OCI-LY7 (cell line): ENCODE measurements at regions not wholly inside any gene's neighbourhood (a gene's known extent, or its start where the extent isn't known, plus 50 kb on each side); places are given as distances from the start of the nearest gene placed in this dataset.

Experiments
- BruUV-seq: library from RNA; stranded (reverse); fragments of 400-500 nt; replicated peaks from 2 replicates; lab custom pipeline; 2021; lab: Mats Ljungman, UMichigan
- CTCF ChIA-PET: fragments of 300-600 bp; sonication (Branson Sonifier 250); formaldehyde crosslinking; loops from one replicate; lab custom pipeline; 2022; ENCODE audit warnings: antibody characterized with exemption; ENCODE audit not compliant: unreplicated experiment; lab: Charles Lee
- POLR2A ChIA-PET: fragments of 300-600 bp; sonication (Branson Sonifier 250); formaldehyde crosslinking; loops from one replicate; lab custom pipeline; 2022; ENCODE audit warnings: antibody characterized with exemption; lab: Charles Lee
- DNase-seq: peaks from one replicate; pipeline ENCODE4 v3.0.0-alpha.2; 2015; ENCODE audit warnings: low spot score
- H2AFZ ChIP-seq: fragments of 200-600 bp; sonication (generic), shearing (Covaris generic); 2 replicates; pipeline ENCODE4 v1.6.1; 2014; ENCODE audit warnings: mild to moderate bottlenecking, antibody characterized with exemption, low read length, moderate library complexity
- H3K27ac ChIP-seq: fragments of 200-600 bp; sonication (generic); 2 replicates; pipeline ENCODE4 v1.5.1; 2014; ENCODE audit warnings: mixed run types, low read depth, mild to moderate bottlenecking, moderate library complexity, low read length, inconsistent platforms; ENCODE audit not compliant: poor library complexity, severe bottlenecking
- H3K36me3 ChIP-seq: fragments of 200-600 bp; sonication (generic); 2 replicates; pipeline ENCODE4 v1.6.1; 2014; ENCODE audit warnings: mild to moderate bottlenecking, antibody characterized with exemption, low read length, moderate library complexity, mixed read lengths; ENCODE audit not compliant: insufficient read depth
- H3K4me1 ChIP-seq: fragments of 200-600 bp; sonication (generic); 2 replicates; pipeline ENCODE4 v1.5.1; 2014; ENCODE audit warnings: mild to moderate bottlenecking, low read length; ENCODE audit not compliant: insufficient read depth, poor library complexity, severe bottlenecking
- H3K4me2 ChIP-seq: fragments of 200-600 bp; sonication (generic); 2 replicates; pipeline ENCODE4 v1.6.1; 2014; ENCODE audit warnings: mild to moderate bottlenecking, low read length
- H3K4me3 ChIP-seq: fragments of 200-600 bp; sonication (generic); 2 replicates; pipeline ENCODE4 v1.5.1; 2014; ENCODE audit warnings: mild to moderate bottlenecking, low read depth, low read length; ENCODE audit not compliant: poor library complexity, severe bottlenecking
- H3K79me2 ChIP-seq: fragments of 200-600 bp; sonication (generic); 2 replicates; pipeline ENCODE4 v1.6.1; 2016; ENCODE audit warnings: low read depth, mild to moderate bottlenecking, low read length, moderate library complexity, mixed read lengths; ENCODE audit not compliant: insufficient read depth
- H3K9me2 ChIP-seq: fragments of 200-600 bp; sonication (generic); 2 replicates; pipeline ENCODE4 v1.6.1; 2016; ENCODE audit warnings: mild to moderate bottlenecking, low read length, mixed read lengths; ENCODE audit not compliant: insufficient read depth
- H3K9me3 ChIP-seq: fragments of 200-600 bp; sonication (generic); 2 replicates; pipeline ENCODE4 v1.6.1; 2014; ENCODE audit warnings: mild to moderate bottlenecking, mixed run types, low read length, mixed read lengths
- H4K20me1 ChIP-seq: fragments of 200-600 bp; sonication (generic); 2 replicates; pipeline ENCODE4 v1.6.1; 2014; ENCODE audit warnings: mild to moderate bottlenecking, antibody characterized with exemption, low read length, moderate library complexity, mixed read lengths; ENCODE audit not compliant: insufficient read depth
- EZH2phosphoT487 ChIP-seq: fragments of 200-600 bp; sonication (generic); IDR thresholded peaks from 2 replicates; pipeline ENCODE4 v1.6.1; 2018; ENCODE audit warnings: low read depth, borderline replicate concordance, mild to moderate bottlenecking, mixed run types, antibody characterized with exemption, low read length, moderate library complexity, mixed read lengths
- intact Hi-C: fragments of 100-400 bp; cut with micrococcal nuclease; formaldehyde crosslinking; loops from one replicate; pipeline ENCODE4 v1.10.0; 2022; ENCODE audit not compliant: unreplicated experiment
- TF ChIP-seq, protein P1 (sequence below): fragments of 200-600 bp; sonication (generic); conservative IDR thresholded peaks from 2 replicates; pipeline ENCODE4 v1.5.1; 2014; ENCODE audit warnings: mild to moderate bottlenecking, antibody characterized with exemption, low read length, moderate library complexity, mixed read lengths

DNA sequence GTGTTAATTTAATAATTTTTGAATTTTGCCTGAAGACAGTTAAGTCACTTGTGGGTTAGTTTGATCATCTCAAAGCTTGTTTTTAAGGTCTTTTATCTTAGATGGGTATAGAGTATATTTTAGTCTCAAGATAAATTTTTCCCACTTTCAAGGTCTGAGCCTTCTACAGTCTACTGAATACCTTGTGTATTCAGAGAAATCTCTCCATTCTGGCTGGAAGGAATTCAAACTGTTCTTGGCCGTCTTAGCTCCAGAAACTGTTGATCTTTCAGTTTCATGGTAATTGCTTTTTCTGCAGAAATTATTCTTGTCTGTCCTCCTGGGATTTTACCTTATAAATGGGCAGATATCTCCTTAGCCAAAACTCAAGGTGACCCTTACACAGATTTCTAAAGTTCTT lies 97.9 kb downstream of the GC start:
- Histone ChIP-seq H2AFZ (no peak overlapping the region), H3K27ac (no peak overlapping the region), H3K4me3 (no peak overlapping the region), H4K20me1 (no peaks in the 10 kb centered on the region), H3K4me1 (no peaks in the 10 kb centered on the region), H3K4me2 (no peak overlapping the region), H3K9me2 (no peaks in the 10 kb centered on the region), H3K36me3 (no peaks in the 10 kb centered on the region), H3K79me2 (no peaks in the 10 kb centered on the region), H3K9me3 (no peaks in the 10 kb centered on the region)
- DNase-seq, result no peak
- POLR2A ChIA-PET, result no interaction called here
- intact Hi-C loops, result no loop called here
- CTCF ChIA-PET, result no interaction called here
- no TSS peak for BruUV-seq
- TF ChIP-seq, protein P1, sequence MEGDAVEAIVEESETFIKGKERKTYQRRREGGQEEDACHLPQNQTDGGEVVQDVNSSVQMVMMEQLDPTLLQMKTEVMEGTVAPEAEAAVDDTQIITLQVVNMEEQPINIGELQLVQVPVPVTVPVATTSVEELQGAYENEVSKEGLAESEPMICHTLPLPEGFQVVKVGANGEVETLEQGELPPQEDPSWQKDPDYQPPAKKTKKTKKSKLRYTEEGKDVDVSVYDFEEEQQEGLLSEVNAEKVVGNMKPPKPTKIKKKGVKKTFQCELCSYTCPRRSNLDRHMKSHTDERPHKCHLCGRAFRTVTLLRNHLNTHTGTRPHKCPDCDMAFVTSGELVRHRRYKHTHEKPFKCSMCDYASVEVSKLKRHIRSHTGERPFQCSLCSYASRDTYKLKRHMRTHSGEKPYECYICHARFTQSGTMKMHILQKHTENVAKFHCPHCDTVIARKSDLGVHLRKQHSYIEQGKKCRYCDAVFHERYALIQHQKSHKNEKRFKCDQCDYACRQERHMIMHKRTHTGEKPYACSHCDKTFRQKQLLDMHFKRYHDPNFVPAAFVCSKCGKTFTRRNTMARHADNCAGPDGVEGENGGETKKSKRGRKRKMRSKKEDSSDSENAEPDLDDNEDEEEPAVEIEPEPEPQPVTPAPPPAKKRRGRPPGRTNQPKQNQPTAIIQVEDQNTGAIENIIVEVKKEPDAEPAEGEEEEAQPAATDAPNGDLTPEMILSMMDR, result no peak
- no peak for TF ChIP-seq EZH2phosphoT487

- ChIA-PET POLR2A (interaction anchor here (0.7 to 1.2 kb wide), 2 partner anchors 8 to 17 kb away, joined by 3 to 4 read pairs; no protein-coding TSS in a partner anchor), CTCF (no interaction called here)
- H3K4me3 ChIP-seq, result no peak overlapping the region
- no peaks in the 10 kb centered on the region for H3K36me3 ChIP-seq
- H4K20me1 ChIP-seq, result no peaks in the 10 kb centered on the region
- no TSS peak for BruUV-seq
- H3K9me3 ChIP-seq, result no peaks in the 10 kb centered on the region
- H3K4me2 ChIP-seq, result no peak overlapping the region
- H2AFZ ChIP-seq, result no peak overlapping the region
- H3K9me2 ChIP-seq, result no peaks in the 10 kb centered on the region
- no peak overlapping the region for H3K27ac ChIP-seq
- H3K79me2 ChIP-seq, result no peaks in the 10 kb centered on the region
- intact Hi-C loops, result no loop called here
- DNase-seq, result no peak
- no peaks in the 10 kb centered on the region for H3K4me1 ChIP-seq
- TF ChIP-seq, protein P1, result no peak
- no peak for TF ChIP-seq EZH2phosphoT487
Measured at GRCh38 chr4:71683309-71683708, 100.6 kb downstream of the GC start.

- intact Hi-C loops, result no loop called here
- DNase-seq, result no peak
- Histone ChIP-seq H3K4me2 (no peak overlapping the region), H2AFZ (no peak overlapping the region), H3K4me3 (no peak overlapping the region), H3K36me3 (no peaks in the 10 kb centered on the region), H4K20me1 (no peaks in the 10 kb centered on the region), H3K9me2 (no peaks in the 10 kb centered on the region), H3K79me2 (no peaks in the 10 kb centered on the region), H3K9me3 (no peaks in the 10 kb centered on the region), H3K4me1 (no peaks in the 10 kb centered on the region), H3K27ac (no peak overlapping the region)
- no peak for TF ChIP-seq EZH2phosphoT487
- TF ChIP-seq, protein P1, result no peak
- no TSS peak for BruUV-seq
- CTCF ChIA-PET, result no interaction called here
- POLR2A ChIA-PET, result interaction anchor here (0.6 kb wide), 1 partner anchor 13 kb away, joined by 3 read pairs; no protein-coding TSS in a partner anchor
Measured at GRCh38 chr4:71680706-71681105, 103.2 kb downstream of the GC start.
